Transverse colon (tissue), 4 donors: ENCODE measurements at regions not wholly inside any gene's neighbourhood (a gene's known extent, or its start where the extent isn't known, plus 50 kb on each side); places are given as distances from the start of the nearest gene placed in this dataset.

Experiments used
- DNase-seq: peaks from one replicate; pipeline ENCODE4 v3.0.0-alpha.2; 2019
- H3K27ac ChIP-seq, 4 donors: fragments of 200-600 bp; sonication (generic); 2 replicates each; pipeline ENCODE4 v1.5.1; 2016 to 2018; ENCODE audit warnings: inconsistent platforms in 4 of 4
- H3K27me3 ChIP-seq: fragments of 200-600 bp; sonication (generic); 2 replicates; pipeline ENCODE4 v1.5.1; 2017; ENCODE audit warnings: inconsistent platforms
- H3K36me3 ChIP-seq, 4 donors: fragments of 200-600 bp; sonication (generic); 2 replicates each; pipeline ENCODE4 v1.5.1; 2017 to 2019; ENCODE audit warnings: inconsistent platforms in 4 of 4
- H3K4me1 ChIP-seq, 4 donors: fragments of 200-600 bp; sonication (generic); 2 replicates each; pipeline ENCODE4 v1.5.1; 2017 to 2020; ENCODE audit warnings: inconsistent platforms in 4 of 4
- H3K4me3 ChIP-seq, 4 donors: fragments of 200-600 bp; sonication (generic); 1 replicate in 1 of 4; 2 replicates in 3 of 4; pipeline versions ENCODE4 v1.5.1 to v1.6.1; 2017 to 2019; ENCODE audit warnings: inconsistent platforms in 4 of 4
- H3K9me3 ChIP-seq, 2 donors: fragments of 200-600 bp; sonication (generic); 2 replicates each; pipeline ENCODE4 v1.5.1; 2017 to 2019; ENCODE audit warnings: inconsistent platforms in 2 of 2
- EP300 ChIP-seq: sonication (generic); formaldehyde crosslinking; IDR thresholded peaks from one replicate; pipeline ENCODE4 v1.6.1; 2017; ENCODE audit warnings: antibody characterized with exemption, low read depth
- POLR2A ChIP-seq: fragments of 450-650 bp; IDR thresholded peaks from one replicate; pipeline ENCODE4 v1.6.1; 2016; ENCODE audit warnings: antibody characterized with exemption, mild to moderate bottlenecking, moderate library complexity
- POLR2AphosphoS5 ChIP-seq, 3 donors: sonication (generic); formaldehyde crosslinking; IDR thresholded peaks; one replicate each; pipeline ENCODE4 v1.6.1; 2016; ENCODE audit warnings: antibody characterized with exemption in 3 of 3
- WGBS, 2 donors: methylation state at CpG; one replicate each; pipeline ENCODE4 v1.1.5; 2018; ENCODE audit warnings: low coverage in 1 of 2; 5-methylcytosine and 5-hydroxymethylcytosine counted together
- in situ Hi-C, 4 donors: fragments of 200-750 bp; cut with MboI; loops; one replicate each; pipeline versions ENCODE4 v1.15.0 to v1.15.1; 2017; ENCODE audit warnings: low sequenced_read_pairs in 3 of 4, low pct_ligation_motif_present in 1 of 4, low pct_unique_long_range_greater_than_20kb in 1 of 4
- intact Hi-C: fragments of 100-400 bp; cut with DNase I; formaldehyde crosslinking; loops from one replicate; pipeline ENCODE4 v1.15.1; 2023; ENCODE audit warnings: low total_unique reads
- TF ChIP-seq, protein P1 (sequence below), 5 experiments: fragments of 200-600 bp in 3 of 5; fragments of 450-650 bp in 2 of 5; sonication (generic) in 3 of 5; IDR thresholded peaks; 1 replicate in 2 of 5; 2 replicates in 3 of 5; pipeline ENCODE4 v1.5.1; 2016 to 2017; ENCODE audit warnings: antibody characterized with exemption in 5 of 5, inconsistent platforms in 3 of 5, mild to moderate bottlenecking in 2 of 5, moderate library complexity in 1 of 5

DNA sequence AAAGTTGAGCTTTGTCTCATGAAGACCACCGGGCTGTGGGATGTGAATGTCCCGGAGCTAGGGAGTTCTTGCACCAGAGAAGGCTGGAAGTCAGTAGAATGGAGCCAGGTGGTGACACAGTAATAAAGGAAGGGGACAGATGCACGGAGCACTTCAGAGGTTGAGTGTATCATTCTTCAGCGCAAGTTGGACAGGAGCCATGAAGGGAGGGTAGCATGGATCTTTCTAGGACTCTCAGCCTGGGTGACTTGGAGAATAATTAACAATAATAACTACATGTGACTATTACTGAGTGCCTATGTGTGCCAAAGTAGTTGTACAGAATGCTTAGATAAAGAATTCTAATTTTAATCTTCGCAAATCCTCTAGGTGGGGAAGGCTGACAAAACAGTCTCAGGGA, 258.7 kb upstream of the AJAP1 start:
- H3K4me1 ChIP-seq, result no peaks in the 10 kb centered on the region
- no peaks in the 10 kb centered on the region for H3K9me3 ChIP-seq
- H3K27me3 ChIP-seq, result no peaks in the 10 kb centered on the region
- no peak for DNase-seq
- H3K27ac ChIP-seq, result no peak overlapping the region
- 66 to 100% methylated on average over 1 to 5 of the region's 5 CpGs for WGBS, 2 donors
- no peak overlapping the region for H3K4me3 ChIP-seq
- in situ Hi-C loops, result no loop called here
- H3K36me3 ChIP-seq, result no peaks in the 10 kb centered on the region
- intact Hi-C loops, result no loop called here
- no peak for TF ChIP-seq POLR2AphosphoS5 (IDR thresholded peaks at IDR 0.05)
- TF ChIP-seq EP300, result no peak
- TF ChIP-seq POLR2A, result no peak
- TF ChIP-seq, protein P1, sequence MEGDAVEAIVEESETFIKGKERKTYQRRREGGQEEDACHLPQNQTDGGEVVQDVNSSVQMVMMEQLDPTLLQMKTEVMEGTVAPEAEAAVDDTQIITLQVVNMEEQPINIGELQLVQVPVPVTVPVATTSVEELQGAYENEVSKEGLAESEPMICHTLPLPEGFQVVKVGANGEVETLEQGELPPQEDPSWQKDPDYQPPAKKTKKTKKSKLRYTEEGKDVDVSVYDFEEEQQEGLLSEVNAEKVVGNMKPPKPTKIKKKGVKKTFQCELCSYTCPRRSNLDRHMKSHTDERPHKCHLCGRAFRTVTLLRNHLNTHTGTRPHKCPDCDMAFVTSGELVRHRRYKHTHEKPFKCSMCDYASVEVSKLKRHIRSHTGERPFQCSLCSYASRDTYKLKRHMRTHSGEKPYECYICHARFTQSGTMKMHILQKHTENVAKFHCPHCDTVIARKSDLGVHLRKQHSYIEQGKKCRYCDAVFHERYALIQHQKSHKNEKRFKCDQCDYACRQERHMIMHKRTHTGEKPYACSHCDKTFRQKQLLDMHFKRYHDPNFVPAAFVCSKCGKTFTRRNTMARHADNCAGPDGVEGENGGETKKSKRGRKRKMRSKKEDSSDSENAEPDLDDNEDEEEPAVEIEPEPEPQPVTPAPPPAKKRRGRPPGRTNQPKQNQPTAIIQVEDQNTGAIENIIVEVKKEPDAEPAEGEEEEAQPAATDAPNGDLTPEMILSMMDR (IDR thresholded peaks at IDR 0.05), result no peak

DNA sequence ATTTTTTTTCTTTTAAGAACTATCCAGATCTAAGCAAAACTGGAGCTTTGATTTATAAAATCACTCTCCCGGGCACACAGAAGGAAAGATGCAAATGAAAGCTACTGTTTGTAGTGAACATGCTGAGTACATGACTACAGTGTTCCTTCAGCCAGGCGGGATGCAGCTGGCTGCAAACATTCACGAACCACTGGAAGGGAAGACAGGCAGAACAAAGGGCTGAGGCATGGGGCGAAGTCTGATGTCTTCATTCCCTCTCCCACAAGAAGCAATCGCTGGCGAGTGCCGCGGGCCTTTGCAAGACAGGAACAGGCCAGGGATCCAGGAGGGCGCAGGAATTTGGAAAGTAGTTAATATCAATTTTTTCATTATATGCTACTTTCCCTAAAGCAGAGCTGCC, 257.9 kb upstream of the AJAP1 start:
- in situ Hi-C loops (no loop called here), intact Hi-C loops (no loop called here)
- TF ChIP-seq, protein P1 (IDR thresholded peaks at IDR 0.05), result no peak
- TF ChIP-seq POLR2AphosphoS5 (IDR thresholded peaks at IDR 0.05) (no peak), POLR2A (no peak), EP300 (no peak)
- Histone ChIP-seq H3K27me3 (no peaks in the 10 kb centered on the region), H3K4me1 (no peaks in the 10 kb centered on the region), H3K4me3 (no peak overlapping the region), H3K9me3 (no peaks in the 10 kb centered on the region), H3K27ac (no peak overlapping the region), H3K36me3 (no peaks in the 10 kb centered on the region)
- DNase-seq, result no peak
- WGBS, 2 donors, result 73 to 92% methylated on average over 6 to 9 of the region's 9 CpGs

DNA sequence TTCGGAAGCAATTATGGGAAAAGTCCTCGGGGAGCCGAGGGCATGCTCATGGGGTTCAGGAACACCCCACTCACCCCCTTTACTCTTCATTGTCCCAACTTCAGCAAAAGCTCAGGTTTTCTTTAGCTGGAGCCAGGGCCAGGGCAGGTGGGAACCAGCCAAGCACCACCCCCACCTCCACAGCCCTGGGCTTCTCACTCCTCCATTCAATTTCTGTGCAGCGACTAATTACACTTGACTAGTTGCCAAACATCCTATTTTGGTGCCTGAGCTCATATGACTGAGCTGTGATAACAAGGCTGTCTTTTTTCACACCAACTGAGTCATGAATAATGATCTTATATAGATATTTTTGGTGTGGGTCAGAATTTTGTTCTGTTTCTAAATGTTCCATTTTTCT, 257.2 kb upstream of the AJAP1 start:
- DNase-seq, result no peak
- H3K4me1 ChIP-seq, result no peaks in the 10 kb centered on the region
- intact Hi-C loops, result no loop called here
- H3K36me3 ChIP-seq, result no peaks in the 10 kb centered on the region
- no peak for TF ChIP-seq POLR2AphosphoS5 (IDR thresholded peaks at IDR 0.05)
- no peak for TF ChIP-seq POLR2A
- TF ChIP-seq EP300, result no peak
- TF ChIP-seq, protein P1 (IDR thresholded peaks at IDR 0.05), result no peak
- H3K27me3 ChIP-seq, result no peaks in the 10 kb centered on the region
- no peak overlapping the region for H3K4me3 ChIP-seq
- in situ Hi-C loops, result no loop called here
- WGBS, 2 donors, result 72% methylated on average over 4 of the region's 4 CpGs; no CpG with 5 or more reads in 1 of the 2 donors
- no peak overlapping the region for H3K27ac ChIP-seq
- no peaks in the 10 kb centered on the region for H3K9me3 ChIP-seq

DNA sequence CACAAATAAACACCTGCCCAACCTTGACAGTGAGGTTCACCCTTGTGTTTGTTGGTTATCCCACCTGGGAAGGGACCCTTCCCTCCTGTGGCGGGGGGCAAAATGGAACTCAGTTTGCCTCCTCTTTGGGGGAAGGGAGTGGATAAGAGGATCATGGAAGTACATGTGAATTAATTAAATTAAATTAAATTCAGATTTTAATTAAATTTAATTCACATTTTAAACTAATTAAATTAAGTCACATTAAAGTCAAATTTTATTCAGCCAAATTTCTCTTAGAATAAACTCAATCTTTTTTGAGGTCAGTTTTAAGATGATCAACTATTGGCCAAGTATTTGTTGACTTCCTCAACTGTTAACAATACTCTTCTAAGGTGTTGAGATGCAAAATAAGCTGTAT, 252.4 kb upstream of the AJAP1 start:
- Histone ChIP-seq H3K36me3 (no peaks in the 10 kb centered on the region), H3K9me3 (no peaks in the 10 kb centered on the region), H3K4me1 (no peaks in the 10 kb centered on the region), H3K4me3 (no peak overlapping the region), H3K27me3 (no peaks in the 10 kb centered on the region), H3K27ac (no peak overlapping the region)
- intact Hi-C loops, result no loop called here
- no peak for TF ChIP-seq EP300
- TF ChIP-seq, protein P1 (IDR thresholded peaks at IDR 0.05), result no peak
- TF ChIP-seq POLR2A, result no peak
- TF ChIP-seq POLR2AphosphoS5 (IDR thresholded peaks at IDR 0.05), result no peak
- in situ Hi-C loops, result no loop called here
- no peak for DNase-seq
- WGBS, 2 donors, result 89 to 92% methylated on average over 1 of the region's 1 CpG
